Muscle layer of duodenum (tissue), 2 donors: ENCODE measurements at regions not wholly inside any gene's neighbourhood (a gene's known extent, or its start where the extent isn't known, plus 50 kb on each side); places are given as distances from the start of the nearest gene placed in this dataset.

Experiments
- H3K27ac ChIP-seq: one replicate; pipeline ENCODE4 v1.7.0; 2013; ENCODE audit warnings: mild to moderate bottlenecking, low read length
- H3K27me3 ChIP-seq: one replicate; pipeline ENCODE4 v1.7.0; 2013; ENCODE audit warnings: low read depth, mild to moderate bottlenecking, control low read depth, low read length
- H3K36me3 ChIP-seq, 2 donors: one replicate each; pipeline ENCODE4 v1.7.0; 2013; ENCODE audit warnings: low read length in 2 of 2, control low read depth in 1 of 2, mild to moderate bottlenecking in 1 of 2; ENCODE audit not compliant: insufficient read depth in 2 of 2, control insufficient read depth in 1 of 2
- H3K4me1 ChIP-seq, 2 donors: one replicate each; pipeline ENCODE4 v1.7.0; 2013; ENCODE audit warnings: low read length in 2 of 2, mild to moderate bottlenecking in 2 of 2, control low read depth in 1 of 2, moderate library complexity in 1 of 2; ENCODE audit not compliant: insufficient read depth in 2 of 2, control insufficient read depth in 1 of 2
- H3K4me3 ChIP-seq, 2 donors: one replicate each; pipeline ENCODE4 v1.7.0; 2013; ENCODE audit warnings: low read length in 2 of 2, low read depth in 1 of 2, mild to moderate bottlenecking in 1 of 2
- H3K9me3 ChIP-seq, 2 donors: one replicate each; pipeline ENCODE4 v1.7.0; 2013; ENCODE audit warnings: low read length in 2 of 2, control low read depth in 1 of 2, mild to moderate bottlenecking in 1 of 2; ENCODE audit not compliant: control insufficient read depth in 1 of 2
- donor health status: healthy.

GRCh38 chr3:75059120-75059519 lies 444.7 kb upstream of the CNTN3 start:
- Histone ChIP-seq H3K36me3 (no peaks in the 10 kb centered on the region), H3K27me3 (no peaks in the 10 kb centered on the region)

GRCh38 chr3:75061806-75062205 lies 447.3 kb upstream of the CNTN3 start:
- peaks cover 0 to 7% of the 10 kb centered on the region in 2 donors for H3K9me3 ChIP-seq
- no peak overlapping the region for H3K4me3 ChIP-seq
- no peak overlapping the region for H3K27ac ChIP-seq
- H3K4me1 ChIP-seq: no peaks in the 10 kb centered on the region
- no peaks in the 10 kb centered on the region for H3K27me3 ChIP-seq
- no peaks in the 10 kb centered on the region for H3K36me3 ChIP-seq

More at GRCh38 chr3:75059120-75059519, 444.7 kb upstream of the CNTN3 start:
- no peak overlapping the region for H3K4me3 ChIP-seq
- no peak overlapping the region for H3K27ac ChIP-seq
- peaks cover 0 to 2% of the 10 kb centered on the region in 2 donors for H3K9me3 ChIP-seq
- no peaks in the 10 kb centered on the region for H3K4me1 ChIP-seq

GRCh38 chr3:75075158-75075557 lies 460.7 kb upstream of the CNTN3 start:
- Histone ChIP-seq H3K36me3 (no peaks in the 10 kb centered on the region), H3K27ac (no peak overlapping the region), H3K4me3 (no peak overlapping the region), H3K4me1 (no peaks in the 10 kb centered on the region), H3K27me3 (no peaks in the 10 kb centered on the region), H3K9me3 (peaks cover 0 to 5% of the 10 kb centered on the region in 2 donors)

- Histone ChIP-seq H3K9me3 (peaks cover 0 to 5% of the 10 kb centered on the region in 2 donors), H3K36me3 (no peaks in the 10 kb centered on the region), H3K4me3 (no peak overlapping the region), H3K4me1 (no peaks in the 10 kb centered on the region), H3K27ac (no peak overlapping the region), H3K27me3 (no peaks in the 10 kb centered on the region)
Measured at GRCh38 chr3:75076481-75076880, 462.0 kb upstream of the CNTN3 start.

- Histone ChIP-seq H3K27ac (no peak overlapping the region), H3K4me3 (no peak overlapping the region), H3K27me3 (no peaks in the 10 kb centered on the region), H3K9me3 (peaks cover 0 to 5% of the 10 kb centered on the region in 2 donors), H3K4me1 (no peaks in the 10 kb centered on the region), H3K36me3 (no peaks in the 10 kb centered on the region)
Measured at GRCh38 chr3:75078290-75078689, 463.8 kb upstream of the CNTN3 start.

GRCh38 chr3:75082845-75083244 lies 468.4 kb upstream of the CNTN3 start:
- H3K9me3 ChIP-seq: peaks cover 0 to 4% of the 10 kb centered on the region in 2 donors
- H3K4me3 ChIP-seq: no peak overlapping the region
- H3K27ac ChIP-seq: no peak overlapping the region
- H3K36me3 ChIP-seq: no peaks in the 10 kb centered on the region
- H3K4me1 ChIP-seq: no peaks in the 10 kb centered on the region
- H3K27me3 ChIP-seq: no peaks in the 10 kb centered on the region

- H3K4me3 ChIP-seq: no peak overlapping the region
Measured at GRCh38 chr3:75089841-75090240, 475.4 kb upstream of the CNTN3 start.

GRCh38 chr3:75101329-75102147 lies 487.1 kb upstream of the CNTN3 start:
- H3K27me3 ChIP-seq: no peaks in the 10 kb centered on the region

More at GRCh38 chr3:75089841-75090240, 475.4 kb upstream of the CNTN3 start:
- Histone ChIP-seq H3K27me3 (no peaks in the 10 kb centered on the region), H3K36me3 (no peaks in the 10 kb centered on the region), H3K27ac (no peak overlapping the region), H3K4me1 (no peaks in the 10 kb centered on the region), H3K9me3 (no peaks in the 10 kb centered on the region)

GRCh38 chr3:75110741-75111140 lies 496.3 kb upstream of the CNTN3 start:
- H3K4me3 ChIP-seq: no peak overlapping the region
- no peaks in the 10 kb centered on the region for H3K27me3 ChIP-seq
- H3K36me3 ChIP-seq: no peaks in the 10 kb centered on the region
- no peaks in the 10 kb centered on the region for H3K9me3 ChIP-seq
- H3K27ac ChIP-seq: no peak overlapping the region
- H3K4me1 ChIP-seq: no peaks in the 10 kb centered on the region

More at GRCh38 chr3:75101329-75102147, 487.1 kb upstream of the CNTN3 start:
- no peaks in the 10 kb centered on the region for H3K36me3 ChIP-seq
- H3K4me3 ChIP-seq: no peak overlapping the region
- no peaks in the 10 kb centered on the region for H3K4me1 ChIP-seq
- H3K9me3 ChIP-seq: peaks cover 0 to 2% of the 10 kb centered on the region in 2 donors
- H3K27ac ChIP-seq: no peak overlapping the region

GRCh38 chr3:75115695-75116094 lies 501.2 kb upstream of the CNTN3 start:
- H3K4me3 ChIP-seq: no peak overlapping the region
- no peaks in the 10 kb centered on the region for H3K27me3 ChIP-seq
- no peaks in the 10 kb centered on the region for H3K4me1 ChIP-seq
- H3K9me3 ChIP-seq: no peaks in the 10 kb centered on the region
- no peak overlapping the region for H3K27ac ChIP-seq
- no peaks in the 10 kb centered on the region for H3K36me3 ChIP-seq

GRCh38 chr3:75118779-75119178 lies 504.3 kb upstream of the CNTN3 start:
- Histone ChIP-seq H3K4me3 (no peak overlapping the region), H3K4me1 (no peaks in the 10 kb centered on the region), H3K27ac (no peak overlapping the region), H3K9me3 (no peaks in the 10 kb centered on the region), H3K27me3 (no peaks in the 10 kb centered on the region), H3K36me3 (no peaks in the 10 kb centered on the region)

- H3K36me3 ChIP-seq: no peaks in the 10 kb centered on the region
- no peak overlapping the region for H3K4me3 ChIP-seq
- H3K27me3 ChIP-seq: no peaks in the 10 kb centered on the region
- no peaks in the 10 kb centered on the region for H3K4me1 ChIP-seq
- H3K27ac ChIP-seq: no peak overlapping the region
- H3K9me3 ChIP-seq: no peaks in the 10 kb centered on the region
Measured at GRCh38 chr3:75126556-75126955, 512.1 kb upstream of the CNTN3 start.
